ENCODE measurements at regions not wholly inside any gene's neighbourhood (a gene's known extent, or its start where the extent isn't known, plus 50 kb on each side); places are given as distances from the start of the nearest gene placed in this dataset.

GRCh38 chr4:96097040-96097607 is 257.2 kb downstream of the PDHA2 start:
- H3K4me1 Mint-ChIP-seq: no peaks in the 10 kb centered on the region
- H3K9me3 Mint-ChIP-seq: peaks cover 3% of the 10 kb centered on the region
- no peak overlapping the region for H3K27ac Mint-ChIP-seq
- ATAC-seq (replicated peaks): no peak
- no peak overlapping the region for H3K4me3 Mint-ChIP-seq
- no peaks in the 10 kb centered on the region for H3K27me3 Mint-ChIP-seq
- H3K36me3 Mint-ChIP-seq (ENCODE audit: low read depth): no peaks in the 10 kb centered on the region

- no peaks in the 10 kb centered on the region for H3K4me1 Mint-ChIP-seq
These were observed 257.8 kb downstream of the PDHA2 start for GRCh38 chr4:96097693-96098092.

GRCh38 chr4:96099031-96099430 is 259.1 kb downstream of the PDHA2 start:
- Mint-ChIP-seq H3K27me3 (no peaks in the 10 kb centered on the region), H3K4me1 (no peaks in the 10 kb centered on the region), H3K4me3 (no peak overlapping the region), H3K27ac (no peak overlapping the region), H3K36me3 (ENCODE audit: low read depth) (no peaks in the 10 kb centered on the region), H3K9me3 (peaks cover 3% of the 10 kb centered on the region)
- ATAC-seq (replicated peaks): no peak

More at GRCh38 chr4:96097693-96098092, 257.8 kb downstream of the PDHA2 start:
- Mint-ChIP-seq H3K9me3 (peaks cover 3% of the 10 kb centered on the region), H3K4me3 (no peak overlapping the region), H3K27me3 (no peaks in the 10 kb centered on the region), H3K36me3 (ENCODE audit: low read depth) (no peaks in the 10 kb centered on the region), H3K27ac (no peak overlapping the region)
- ATAC-seq (replicated peaks): no peak

GRCh38 chr4:96102541-96103026 is 262.7 kb downstream of the PDHA2 start:
- no peaks in the 10 kb centered on the region for H3K4me1 Mint-ChIP-seq
- no peaks in the 10 kb centered on the region for H3K27me3 Mint-ChIP-seq
- H3K9me3 Mint-ChIP-seq: peaks cover 3% of the 10 kb centered on the region
- no peak overlapping the region for H3K4me3 Mint-ChIP-seq
- ATAC-seq (replicated peaks): no peak
- no peak overlapping the region for H3K27ac Mint-ChIP-seq
- no peaks in the 10 kb centered on the region for H3K36me3 Mint-ChIP-seq (ENCODE audit: low read depth)

- Mint-ChIP-seq H3K4me3 (no peak overlapping the region), H3K36me3 (ENCODE audit: low read depth) (no peaks in the 10 kb centered on the region), H3K9me3 (peaks cover 3% of the 10 kb centered on the region), H3K27ac (no peak overlapping the region), H3K4me1 (no peaks in the 10 kb centered on the region), H3K27me3 (no peaks in the 10 kb centered on the region)
- ATAC-seq (replicated peaks): no peak
These were observed 263.2 kb downstream of the PDHA2 start for GRCh38 chr4:96103086-96103485.

GRCh38 chr4:96108146-96108545 is 268.3 kb downstream of the PDHA2 start:
- Mint-ChIP-seq H3K9me3 (peaks cover 4% of the 10 kb centered on the region), H3K36me3 (ENCODE audit: low read depth) (no peaks in the 10 kb centered on the region), H3K27me3 (no peaks in the 10 kb centered on the region), H3K27ac (no peak overlapping the region), H3K4me1 (no peaks in the 10 kb centered on the region), H3K4me3 (no peak overlapping the region)
- ATAC-seq (replicated peaks): no peak

GRCh38 chr4:96112631-96113030 is 272.7 kb downstream of the PDHA2 start:
- no peak overlapping the region for H3K4me3 Mint-ChIP-seq
- no peaks in the 10 kb centered on the region for H3K4me1 Mint-ChIP-seq
- no peak for ATAC-seq (replicated peaks)
- peaks cover 3% of the 10 kb centered on the region for H3K27me3 Mint-ChIP-seq
- H3K27ac Mint-ChIP-seq: no peak overlapping the region
- no peaks in the 10 kb centered on the region for H3K36me3 Mint-ChIP-seq (ENCODE audit: low read depth)
- H3K9me3 Mint-ChIP-seq: peaks cover 4% of the 10 kb centered on the region

- no peaks in the 10 kb centered on the region for H3K4me1 Mint-ChIP-seq
- no peak overlapping the region for H3K27ac Mint-ChIP-seq
- no peak overlapping the region for H3K4me3 Mint-ChIP-seq
- no peaks in the 10 kb centered on the region for H3K36me3 Mint-ChIP-seq (ENCODE audit: low read depth)
- H3K27me3 Mint-ChIP-seq: no peaks in the 10 kb centered on the region
- peaks cover 4% of the 10 kb centered on the region for H3K9me3 Mint-ChIP-seq
- ATAC-seq (replicated peaks): no peak
These were observed 280.3 kb downstream of the PDHA2 start for GRCh38 chr4:96120206-96120605.

GRCh38 chr4:96126227-96126626 is 286.3 kb downstream of the PDHA2 start:
- no peaks in the 10 kb centered on the region for H3K36me3 Mint-ChIP-seq (ENCODE audit: low read depth)

GRCh38 chr4:96131186-96131585 is 291.3 kb downstream of the PDHA2 start:
- no peaks in the 10 kb centered on the region for H3K4me1 Mint-ChIP-seq
- H3K4me3 Mint-ChIP-seq: no peak overlapping the region
- H3K27ac Mint-ChIP-seq: no peak overlapping the region
- no peaks in the 10 kb centered on the region for H3K27me3 Mint-ChIP-seq
- peaks cover 4% of the 10 kb centered on the region for H3K9me3 Mint-ChIP-seq
- no peaks in the 10 kb centered on the region for H3K36me3 Mint-ChIP-seq (ENCODE audit: low read depth)
- ATAC-seq (replicated peaks): no peak

More at GRCh38 chr4:96126227-96126626, 286.3 kb downstream of the PDHA2 start:
- H3K4me1 Mint-ChIP-seq: no peaks in the 10 kb centered on the region
- H3K4me3 Mint-ChIP-seq: no peak overlapping the region
- ATAC-seq (replicated peaks): no peak
- H3K27ac Mint-ChIP-seq: no peak overlapping the region
- H3K27me3 Mint-ChIP-seq: no peaks in the 10 kb centered on the region
- H3K9me3 Mint-ChIP-seq: peaks cover 9% of the 10 kb centered on the region

- Mint-ChIP-seq H3K4me1 (no peaks in the 10 kb centered on the region), H3K36me3 (ENCODE audit: low read depth) (no peaks in the 10 kb centered on the region), H3K27me3 (no peaks in the 10 kb centered on the region), H3K4me3 (no peak overlapping the region), H3K9me3 (no peaks in the 10 kb centered on the region), H3K27ac (no peak overlapping the region)
- ATAC-seq (replicated peaks): no peak
These were observed 294.9 kb downstream of the PDHA2 start for GRCh38 chr4:96134806-96135205.

- Mint-ChIP-seq H3K27me3 (no peaks in the 10 kb centered on the region), H3K27ac (no peak overlapping the region), H3K36me3 (ENCODE audit: low read depth) (no peaks in the 10 kb centered on the region), H3K4me3 (no peak overlapping the region), H3K9me3 (no peaks in the 10 kb centered on the region), H3K4me1 (no peaks in the 10 kb centered on the region)
- no peak for ATAC-seq (replicated peaks)
These were observed 296.2 kb downstream of the PDHA2 start for GRCh38 chr4:96136056-96136455.

- Mint-ChIP-seq H3K27ac (no peak overlapping the region), H3K4me1 (no peaks in the 10 kb centered on the region), H3K9me3 (no peaks in the 10 kb centered on the region), H3K36me3 (ENCODE audit: low read depth) (no peaks in the 10 kb centered on the region), H3K27me3 (no peaks in the 10 kb centered on the region), H3K4me3 (no peak overlapping the region)
- ATAC-seq (replicated peaks): no peak
These were observed 299.5 kb downstream of the PDHA2 start for GRCh38 chr4:96139251-96139929.

GRCh38 chr4:96145601-96146000 is 305.7 kb downstream of the PDHA2 start:
- Mint-ChIP-seq H3K27ac (no peak overlapping the region), H3K9me3 (no peaks in the 10 kb centered on the region), H3K36me3 (ENCODE audit: low read depth) (no peaks in the 10 kb centered on the region), H3K27me3 (no peaks in the 10 kb centered on the region), H3K4me3 (no peak overlapping the region), H3K4me1 (no peaks in the 10 kb centered on the region)
- no peak for ATAC-seq (replicated peaks)

GRCh38 chr4:96146686-96147085 is 306.8 kb downstream of the PDHA2 start:
- Mint-ChIP-seq H3K27me3 (no peaks in the 10 kb centered on the region), H3K27ac (no peak overlapping the region), H3K9me3 (no peaks in the 10 kb centered on the region), H3K4me3 (no peak overlapping the region), H3K4me1 (no peaks in the 10 kb centered on the region), H3K36me3 (ENCODE audit: low read depth) (no peaks in the 10 kb centered on the region)
- no peak for ATAC-seq (replicated peaks)
